ENCODE measurements at regions not wholly inside any gene's neighbourhood (a gene's known extent, or its start where the extent isn't known, plus 50 kb on each side); places are given as distances from the start of the nearest gene placed in this dataset.

DNA sequence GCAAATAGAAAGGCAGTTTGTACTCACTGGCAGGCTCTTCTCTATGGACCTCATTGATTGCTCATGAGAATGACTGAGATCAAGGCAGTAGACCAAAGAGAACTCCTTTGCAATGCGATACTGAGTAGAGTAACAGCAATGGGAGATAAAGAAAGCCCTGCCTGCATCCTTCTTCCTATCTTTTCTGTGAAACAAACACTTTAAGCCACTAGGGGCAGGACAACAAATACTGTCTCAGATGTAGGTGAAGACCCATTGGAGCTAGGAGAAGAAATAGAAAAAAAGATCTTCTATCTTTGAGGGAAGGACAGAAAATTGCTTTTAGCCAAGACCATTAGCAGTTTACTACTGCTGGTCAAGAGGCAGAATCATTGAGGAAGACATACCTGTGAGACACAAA, 117.6 kb upstream of the IGSF10 start:
- CTCF ChIA-PET: interaction anchor here (0.6 kb wide), 1 partner anchor 286 kb away, joined by 3 read pairs; no protein-coding TSS in a partner anchor
- DNase-seq (ENCODE audit: low spot score): no peak
- POLR2A ChIA-PET (ENCODE audit: low non-redundant PET): no interaction called here
- TF ChIP-seq, protein P1, sequence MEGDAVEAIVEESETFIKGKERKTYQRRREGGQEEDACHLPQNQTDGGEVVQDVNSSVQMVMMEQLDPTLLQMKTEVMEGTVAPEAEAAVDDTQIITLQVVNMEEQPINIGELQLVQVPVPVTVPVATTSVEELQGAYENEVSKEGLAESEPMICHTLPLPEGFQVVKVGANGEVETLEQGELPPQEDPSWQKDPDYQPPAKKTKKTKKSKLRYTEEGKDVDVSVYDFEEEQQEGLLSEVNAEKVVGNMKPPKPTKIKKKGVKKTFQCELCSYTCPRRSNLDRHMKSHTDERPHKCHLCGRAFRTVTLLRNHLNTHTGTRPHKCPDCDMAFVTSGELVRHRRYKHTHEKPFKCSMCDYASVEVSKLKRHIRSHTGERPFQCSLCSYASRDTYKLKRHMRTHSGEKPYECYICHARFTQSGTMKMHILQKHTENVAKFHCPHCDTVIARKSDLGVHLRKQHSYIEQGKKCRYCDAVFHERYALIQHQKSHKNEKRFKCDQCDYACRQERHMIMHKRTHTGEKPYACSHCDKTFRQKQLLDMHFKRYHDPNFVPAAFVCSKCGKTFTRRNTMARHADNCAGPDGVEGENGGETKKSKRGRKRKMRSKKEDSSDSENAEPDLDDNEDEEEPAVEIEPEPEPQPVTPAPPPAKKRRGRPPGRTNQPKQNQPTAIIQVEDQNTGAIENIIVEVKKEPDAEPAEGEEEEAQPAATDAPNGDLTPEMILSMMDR (conservative IDR thresholded peaks at IDR 0.05; ENCODE audit: low read depth): no peak
- H3K27ac ChIP-seq: no peak overlapping the region

DNA sequence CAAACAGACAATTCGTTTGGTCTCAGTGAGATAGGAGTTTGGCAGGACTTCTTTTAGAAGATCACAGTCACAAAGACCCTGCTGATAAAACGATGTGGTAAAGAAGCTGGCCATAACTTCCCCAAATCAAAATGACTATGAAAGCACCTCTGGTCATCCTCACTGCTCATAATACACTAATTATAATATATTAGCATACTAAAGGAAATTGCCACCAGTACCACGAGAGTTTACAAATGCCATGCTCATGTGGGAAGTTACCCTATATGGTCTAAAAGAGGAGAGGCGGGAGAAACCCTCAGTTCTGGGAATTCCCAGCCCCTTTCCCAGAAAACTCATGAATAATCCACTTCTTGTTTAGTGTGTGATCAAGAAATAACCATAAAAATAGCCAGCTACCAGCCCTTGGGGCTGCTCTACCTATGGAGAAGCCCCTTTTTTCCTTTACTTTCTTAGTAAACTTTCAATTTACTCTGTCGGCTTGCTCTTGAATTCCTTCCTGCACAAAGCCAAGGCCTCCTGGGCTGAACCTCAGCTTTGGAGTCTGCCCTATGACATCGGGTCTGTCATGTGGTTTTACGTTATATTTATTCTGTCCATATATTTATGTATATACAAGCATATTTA, 115.8 kb upstream of the IGSF10 start:
- ChIA-PET CTCF (interaction anchor here (0.8 kb wide), 1 partner anchor 137 kb away, joined by 4 read pairs; no protein-coding TSS in a partner anchor), POLR2A (ENCODE audit: low non-redundant PET) (no interaction called here)
- H3K27ac ChIP-seq: no peak overlapping the region
- TF ChIP-seq, protein P1 (conservative IDR thresholded peaks at IDR 0.05; ENCODE audit: low read depth): no peak
- DNase-seq (ENCODE audit: low spot score): no peak

DNA sequence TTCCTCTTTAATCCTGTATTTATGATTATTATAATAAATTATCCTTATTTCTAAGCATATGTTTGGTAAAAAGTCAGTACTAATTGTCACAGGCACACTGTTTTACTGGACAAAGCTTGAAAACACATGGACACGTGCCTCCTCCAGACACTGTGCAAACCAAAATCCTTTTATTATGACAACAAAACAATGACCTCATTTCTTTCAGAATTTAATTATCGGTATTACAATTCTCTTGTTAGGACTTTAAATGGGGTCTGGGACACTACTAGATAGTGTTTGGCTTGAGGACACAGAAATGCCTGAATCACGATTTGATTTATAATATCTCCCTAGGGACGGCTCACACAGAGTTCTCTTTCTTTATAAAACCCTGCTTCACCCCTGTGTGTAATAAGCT, 107.3 kb upstream of the IGSF10 start:
- ChIA-PET POLR2A (ENCODE audit: low non-redundant PET) (no interaction called here), CTCF (no interaction called here)
- H3K27ac ChIP-seq: no peak overlapping the region
- DNase-seq (ENCODE audit: low spot score): no peak
- TF ChIP-seq, protein P1 (conservative IDR thresholded peaks at IDR 0.05; ENCODE audit: low read depth): no peak

DNA sequence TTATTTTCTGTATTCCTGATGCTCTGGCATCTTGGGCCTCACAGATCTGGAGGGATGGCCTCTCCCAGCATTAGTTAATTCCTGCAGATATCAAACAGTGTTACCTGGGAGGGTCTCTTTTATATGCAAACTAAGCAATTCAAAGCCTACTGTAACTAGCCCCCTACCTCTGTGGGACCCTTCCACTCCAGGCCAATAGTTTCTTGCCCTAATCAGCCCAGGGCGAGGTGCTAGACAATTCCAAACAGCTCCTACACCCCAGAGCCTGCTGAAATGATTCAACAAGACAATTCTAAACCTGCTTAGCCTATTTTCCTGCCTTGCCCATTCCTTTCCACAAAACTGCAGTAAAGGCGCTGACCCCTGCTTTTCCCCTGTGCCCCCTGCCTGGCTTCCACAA, 106.6 kb upstream of the IGSF10 start:
- no peak overlapping the region for H3K27ac ChIP-seq
- ChIA-PET CTCF (no interaction called here), POLR2A (ENCODE audit: low non-redundant PET) (no interaction called here)
- TF ChIP-seq, protein P1 (conservative IDR thresholded peaks at IDR 0.05; ENCODE audit: low read depth): no peak
- DNase-seq (ENCODE audit: low spot score): no peak

DNA sequence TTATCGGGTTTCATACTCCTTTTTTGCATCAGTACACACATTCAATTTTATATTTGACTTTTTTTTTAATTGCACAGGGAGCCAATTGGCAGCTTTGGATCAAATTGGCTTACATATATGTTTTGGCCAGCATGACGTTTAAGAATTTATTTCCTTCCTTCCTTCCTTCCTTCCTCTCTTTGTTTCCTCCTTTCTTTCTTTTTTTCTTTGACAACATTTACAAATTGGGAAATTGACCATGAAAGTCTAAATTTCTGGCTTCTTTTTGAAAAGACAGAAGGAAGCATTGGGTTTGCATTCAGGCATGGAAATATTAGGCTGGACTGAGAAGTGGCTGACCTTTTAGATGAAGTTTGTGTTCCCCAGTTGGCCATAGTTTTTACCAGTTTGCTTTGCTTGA, 103.4 kb upstream of the IGSF10 start:
- DNase-seq (ENCODE audit: low spot score): no peak
- H3K27ac ChIP-seq: no peak overlapping the region
- ChIA-PET POLR2A (ENCODE audit: low non-redundant PET) (no interaction called here), CTCF (no interaction called here)
- TF ChIP-seq, protein P1 (conservative IDR thresholded peaks at IDR 0.05; ENCODE audit: low read depth): no peak

DNA sequence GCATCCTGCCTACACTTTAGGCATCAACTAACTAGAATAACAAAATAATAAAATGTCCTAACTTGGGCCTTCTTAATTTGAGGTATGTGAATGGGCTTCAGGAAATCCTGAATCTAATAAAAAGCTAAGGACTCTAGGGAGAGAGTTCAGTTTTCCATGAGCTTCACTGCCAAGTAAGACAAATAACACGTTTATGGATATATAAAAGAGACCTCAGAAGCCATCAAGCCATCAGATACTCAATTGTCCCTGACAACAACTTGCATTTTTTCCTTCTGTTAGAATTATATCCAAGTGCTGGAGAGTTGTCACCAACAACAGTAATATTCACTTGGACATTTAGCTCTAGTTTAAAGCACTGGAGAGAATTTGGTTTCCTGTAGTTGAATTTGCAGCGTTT, 102.4 kb upstream of the IGSF10 start:
- POLR2A ChIA-PET (ENCODE audit: low non-redundant PET): no interaction called here
- no peak for DNase-seq (ENCODE audit: low spot score)
- H3K27ac ChIP-seq: no peak overlapping the region
- TF ChIP-seq, protein P1 (conservative IDR thresholded peaks at IDR 0.05; ENCODE audit: low read depth): no peak
- CTCF ChIA-PET: interaction anchor here (0.7 kb wide), 1 partner anchor 9 kb away, joined by 3 read pairs; no protein-coding TSS in a partner anchor
